Esophagus muscularis mucosa (tissue), 4 donors: ENCODE measurements at regions not wholly inside any gene's neighbourhood (a gene's known extent, or its start where the extent isn't known, plus 50 kb on each side); places are given as distances from the start of the nearest gene placed in this dataset.

Source experiments
- DNase-seq: peaks from one replicate; pipeline ENCODE4 v3.0.0-alpha.2; 2017; ENCODE audit errors: extremely low spot score
- H3K27ac ChIP-seq, 4 donors: fragments of 200-600 bp; sonication (generic); replicated peaks in 1 of 4; 1 replicate in 3 of 4; 2 replicates in 1 of 4; pipeline ENCODE4 v1.5.1; 2016 to 2019; ENCODE audit warnings: mild to moderate bottlenecking in 1 of 4
- H3K27me3 ChIP-seq, 4 donors: fragments of 200-600 bp; sonication (generic); one replicate each; pipeline versions ENCODE4 v1.5.1 to v1.6.0; 2016 to 2019
- H3K36me3 ChIP-seq, 4 donors: fragments of 200-600 bp; sonication (generic); one replicate each; pipeline ENCODE4 v1.5.1; 2016 to 2019
- H3K4me1 ChIP-seq, 4 donors: fragments of 200-600 bp; sonication (generic); one replicate each; pipeline ENCODE4 v1.5.1; 2016 to 2019
- H3K4me3 ChIP-seq, 4 donors: fragments of 200-600 bp; sonication (generic); 1 replicate in 2 of 4; 2 replicates in 2 of 4; pipeline ENCODE4 v1.5.1; 2016 to 2019; ENCODE audit warnings: mild to moderate bottlenecking in 4 of 4, moderate library complexity in 1 of 4
- H3K9me3 ChIP-seq, 4 donors: fragments of 200-600 bp; sonication (generic); 1 replicate in 3 of 4; 2 replicates in 1 of 4; pipeline ENCODE4 v1.5.1; 2016 to 2019
- EP300 ChIP-seq: sonication (generic); formaldehyde crosslinking; IDR thresholded peaks from one replicate; pipeline ENCODE4 v1.6.1; 2017; ENCODE audit warnings: antibody characterized with exemption
- POLR2A ChIP-seq: fragments of 450-650 bp; IDR thresholded peaks from one replicate; pipeline ENCODE4 v1.6.1; 2017; ENCODE audit warnings: antibody characterized with exemption, moderate library complexity, mild to moderate bottlenecking, low read depth
- POLR2AphosphoS5 ChIP-seq, 2 donors: sonication (generic); formaldehyde crosslinking; IDR thresholded peaks; one replicate each; pipeline ENCODE4 v1.6.1; 2017; ENCODE audit warnings: antibody characterized with exemption in 2 of 2
- WGBS: methylation state at CpG from one replicate; pipeline ENCODE4 v1.1.5; 2018; 5-methylcytosine and 5-hydroxymethylcytosine counted together
- intact Hi-C: fragments of 100-400 bp; cut with DNase I; formaldehyde crosslinking; loops from one replicate; pipeline ENCODE4 v1.15.1; 2023
- TF ChIP-seq, protein P1 (sequence below), 3 experiments: fragments of 200-600 bp in 2 of 3; fragments of 450-650 bp in 1 of 3; sonication (generic) in 2 of 3; IDR thresholded peaks; one replicate each; pipeline ENCODE4 v1.5.1; 2017 to 2019; ENCODE audit warnings: antibody characterized with exemption in 3 of 3, mild to moderate bottlenecking in 2 of 3, moderate library complexity in 1 of 3

DNA sequence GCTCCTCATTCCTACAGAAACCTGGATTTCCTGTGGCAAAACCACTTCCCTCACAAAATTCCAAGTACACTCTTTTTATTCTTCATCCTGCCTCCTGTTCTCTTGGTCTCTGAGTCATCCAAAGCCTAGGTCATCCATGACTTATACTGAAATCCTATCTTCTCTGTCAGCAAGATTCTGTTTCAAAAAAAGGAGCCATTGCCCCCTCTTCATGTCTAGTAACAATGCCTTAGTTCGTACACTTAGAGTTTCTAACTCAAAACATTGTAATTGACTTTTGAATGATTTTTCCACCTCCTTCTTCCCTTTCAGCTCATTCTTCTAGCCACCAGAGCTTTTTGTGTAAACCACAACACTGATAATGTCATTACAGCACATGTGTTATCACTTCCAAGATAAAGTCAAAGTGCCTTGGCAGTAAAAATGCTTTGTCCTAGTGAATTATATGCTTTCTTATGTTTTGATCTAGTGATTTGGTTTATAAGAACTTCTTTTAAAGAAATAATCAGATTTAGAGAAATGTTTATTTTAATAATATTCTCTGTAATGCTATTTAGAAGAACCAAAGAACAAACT, 256.5 kb upstream of the NECTIN3 start:
- Histone ChIP-seq H3K27ac (no peak overlapping the region), H3K27me3 (no peaks in the 10 kb centered on the region), H3K36me3 (no peaks in the 10 kb centered on the region), H3K4me3 (no peak overlapping the region), H3K4me1 (no peaks in the 10 kb centered on the region), H3K9me3 (no peaks in the 10 kb centered on the region)
- WGBS = 61% methylated on average over 1 of the region's 1 CpG
- intact Hi-C loops = no loop called here
- DNase-seq = no peak
- TF ChIP-seq EP300 (no peak), POLR2A (no peak)
- TF ChIP-seq, protein P1, sequence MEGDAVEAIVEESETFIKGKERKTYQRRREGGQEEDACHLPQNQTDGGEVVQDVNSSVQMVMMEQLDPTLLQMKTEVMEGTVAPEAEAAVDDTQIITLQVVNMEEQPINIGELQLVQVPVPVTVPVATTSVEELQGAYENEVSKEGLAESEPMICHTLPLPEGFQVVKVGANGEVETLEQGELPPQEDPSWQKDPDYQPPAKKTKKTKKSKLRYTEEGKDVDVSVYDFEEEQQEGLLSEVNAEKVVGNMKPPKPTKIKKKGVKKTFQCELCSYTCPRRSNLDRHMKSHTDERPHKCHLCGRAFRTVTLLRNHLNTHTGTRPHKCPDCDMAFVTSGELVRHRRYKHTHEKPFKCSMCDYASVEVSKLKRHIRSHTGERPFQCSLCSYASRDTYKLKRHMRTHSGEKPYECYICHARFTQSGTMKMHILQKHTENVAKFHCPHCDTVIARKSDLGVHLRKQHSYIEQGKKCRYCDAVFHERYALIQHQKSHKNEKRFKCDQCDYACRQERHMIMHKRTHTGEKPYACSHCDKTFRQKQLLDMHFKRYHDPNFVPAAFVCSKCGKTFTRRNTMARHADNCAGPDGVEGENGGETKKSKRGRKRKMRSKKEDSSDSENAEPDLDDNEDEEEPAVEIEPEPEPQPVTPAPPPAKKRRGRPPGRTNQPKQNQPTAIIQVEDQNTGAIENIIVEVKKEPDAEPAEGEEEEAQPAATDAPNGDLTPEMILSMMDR (IDR thresholded peaks at IDR 0.05) = no peak

DNA sequence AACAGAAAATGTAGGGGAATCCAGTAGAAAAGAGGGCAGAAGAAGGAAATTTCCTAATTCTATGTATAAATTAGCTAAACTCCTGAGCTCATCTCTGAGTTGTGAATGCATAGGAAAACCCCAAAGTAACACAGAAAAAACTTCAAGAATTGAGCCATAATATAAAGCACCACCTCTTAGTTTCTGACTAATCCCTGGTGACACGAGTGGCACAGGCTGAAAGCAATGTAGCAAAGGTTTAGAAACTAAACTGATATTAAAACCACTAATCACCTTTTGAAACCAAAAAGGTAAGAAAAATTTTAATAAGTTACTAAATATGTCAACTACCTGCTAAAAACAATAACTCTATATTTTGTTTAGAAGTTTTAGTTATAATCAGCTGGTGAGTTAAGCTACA, 255.6 kb upstream of the NECTIN3 start:
- no peaks in the 10 kb centered on the region for H3K27me3 ChIP-seq
- H3K9me3 ChIP-seq = no peaks in the 10 kb centered on the region
- no peak overlapping the region for H3K4me3 ChIP-seq
- intact Hi-C loops = no loop called here
- no peak for TF ChIP-seq POLR2A
- TF ChIP-seq, protein P1 (IDR thresholded peaks at IDR 0.05) = no peak
- no peak for TF ChIP-seq POLR2AphosphoS5 (IDR thresholded peaks at IDR 0.05)
- TF ChIP-seq EP300 = no peak
- no peak for DNase-seq
- 92% methylated on average over 1 of the region's 1 CpG for WGBS
- no peaks in the 10 kb centered on the region for H3K36me3 ChIP-seq
- H3K27ac ChIP-seq = no peak overlapping the region
- H3K4me1 ChIP-seq = no peaks in the 10 kb centered on the region

DNA sequence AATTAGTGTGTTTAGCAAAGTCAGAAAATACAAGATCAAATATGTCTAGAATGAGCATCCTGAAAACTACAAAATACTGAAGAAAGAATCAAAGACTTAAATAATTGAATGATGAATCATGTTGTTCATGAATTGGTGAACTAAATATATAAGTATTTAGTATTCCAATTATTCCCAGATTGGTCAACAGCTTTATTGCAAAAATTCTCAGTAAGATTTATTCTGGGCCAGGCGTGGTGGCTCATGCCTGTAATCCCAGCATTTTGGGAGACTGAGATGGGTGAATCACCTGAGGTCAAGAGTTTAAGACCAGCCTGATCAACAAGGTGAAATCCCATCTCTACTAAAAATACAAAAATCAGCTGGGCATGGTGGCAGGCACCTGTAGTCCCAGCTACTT, 250.0 kb upstream of the NECTIN3 start:
- Histone ChIP-seq H3K9me3 (no peaks in the 10 kb centered on the region), H3K36me3 (no peaks in the 10 kb centered on the region), H3K27ac (no peak overlapping the region), H3K4me1 (no peaks in the 10 kb centered on the region), H3K27me3 (no peaks in the 10 kb centered on the region), H3K4me3 (no peak overlapping the region)
- intact Hi-C loops = no loop called here
- WGBS = 96% methylated on average over 1 of the region's 1 CpG
- TF ChIP-seq, protein P1 (IDR thresholded peaks at IDR 0.05) = no peak
- TF ChIP-seq POLR2AphosphoS5 (IDR thresholded peaks at IDR 0.05) (no peak), EP300 (no peak), POLR2A (no peak)
- DNase-seq = no peak

DNA sequence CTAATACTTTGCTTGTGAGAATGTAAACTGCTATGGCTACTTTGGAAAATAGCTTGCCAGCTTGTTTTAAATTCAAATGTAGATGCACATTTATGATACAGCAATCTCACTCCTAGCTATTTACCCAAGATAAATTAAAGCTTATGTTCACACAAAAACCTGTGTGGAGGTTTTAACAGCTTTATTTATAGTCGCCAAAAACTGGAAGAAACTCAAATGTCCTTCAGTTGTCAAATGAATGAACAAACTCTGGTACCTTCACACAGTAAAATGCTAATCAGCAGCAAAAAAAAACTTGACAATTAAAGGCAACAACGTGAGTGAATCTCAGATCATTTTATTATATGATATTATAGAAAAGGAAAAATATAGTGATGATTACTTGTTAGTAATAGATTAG, 248.6 kb upstream of the NECTIN3 start:
- H3K4me1 ChIP-seq = no peaks in the 10 kb centered on the region
- H3K27me3 ChIP-seq = no peaks in the 10 kb centered on the region
- 83% methylated on average over 2 of the region's 2 CpGs for WGBS
- intact Hi-C loops = no loop called here
- no peaks in the 10 kb centered on the region for H3K9me3 ChIP-seq
- H3K4me3 ChIP-seq = no peak overlapping the region
- TF ChIP-seq POLR2A (no peak), EP300 (no peak), POLR2AphosphoS5 (IDR thresholded peaks at IDR 0.05) (no peak)
- TF ChIP-seq, protein P1 (IDR thresholded peaks at IDR 0.05) = no peak
- no peak overlapping the region for H3K27ac ChIP-seq
- no peaks in the 10 kb centered on the region for H3K36me3 ChIP-seq
- no peak for DNase-seq

DNA sequence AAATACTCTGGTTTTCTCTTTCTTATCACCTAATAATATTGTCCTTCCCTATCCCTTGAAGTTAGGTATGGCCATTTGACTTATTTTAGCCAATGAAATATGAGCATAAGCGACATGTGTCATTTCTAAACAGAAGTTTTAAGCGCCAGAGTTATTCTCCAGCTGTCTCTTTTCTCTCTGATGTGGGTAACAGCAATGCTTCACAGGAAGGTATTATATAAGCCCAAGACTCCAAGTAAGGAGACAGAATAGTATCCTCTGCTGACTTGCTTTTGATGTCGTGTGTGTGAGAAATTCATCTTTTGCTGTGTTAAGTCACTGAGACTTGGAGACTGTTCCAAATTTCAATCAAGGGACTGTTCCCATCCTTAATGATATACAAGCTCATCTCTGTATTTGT, 224.6 kb upstream of the NECTIN3 start:
- Histone ChIP-seq H3K27me3 (no peaks in the 10 kb centered on the region), H3K36me3 (no peaks in the 10 kb centered on the region), H3K4me1 (no peaks in the 10 kb centered on the region), H3K27ac (no peak overlapping the region), H3K9me3 (no peaks in the 10 kb centered on the region), H3K4me3 (no peak overlapping the region)
- intact Hi-C loops = no loop called here
- TF ChIP-seq, protein P1 (IDR thresholded peaks at IDR 0.05) = no peak
- TF ChIP-seq POLR2A (no peak), EP300 (no peak), POLR2AphosphoS5 (IDR thresholded peaks at IDR 0.05) (no peak)
- WGBS = 59% methylated on average over 3 of the region's 3 CpGs
- no peak for DNase-seq
